CD4-positive, alpha-beta T cell treated with Interleukin-6 at 100 ng/mL for 8 hours (primary cell): ENCODE measurements at regions not wholly inside any gene's neighbourhood (a gene's known extent, or its start where the extent isn't known, plus 50 kb on each side); places are given as distances from the start of the nearest gene placed in this dataset.

Experiments used
- DNase-seq: peaks from one replicate; pipeline ENCODE4 v3.0.0-alpha.2; 2020; ENCODE audit warnings: mixed read lengths, low spot score

- no peak for DNase-seq
Measured at GRCh38 chr20:22791396-22791795, 207.0 kb upstream of the FOXA2 start.

GRCh38 chr20:22791877-22792525, 207.6 kb upstream of the FOXA2 start:
- DNase-seq = no peak

GRCh38 chr20:22794200-22794599, 209.8 kb upstream of the FOXA2 start:
- no peak for DNase-seq

GRCh38 chr20:22795433-22795832, 211.1 kb upstream of the FOXA2 start:
- DNase-seq = no peak

GRCh38 chr20:22795871-22796270, 211.5 kb upstream of the FOXA2 start:
- DNase-seq = no peak

GRCh38 chr20:22796469-22797077, 212.2 kb upstream of the FOXA2 start:
- no peak for DNase-seq

GRCh38 chr20:22797103-22797502, 212.7 kb upstream of the FOXA2 start:
- no peak for DNase-seq

- no peak for DNase-seq
Measured at GRCh38 chr20:22799687-22800086, 215.3 kb upstream of the FOXA2 start.

GRCh38 chr20:22800129-22800528, 215.8 kb upstream of the FOXA2 start:
- no peak for DNase-seq

- DNase-seq = no peak
Measured at GRCh38 chr20:22801528-22801927, 217.2 kb upstream of the FOXA2 start.

GRCh38 chr20:22802296-22802695, 217.9 kb upstream of the FOXA2 start:
- DNase-seq = no peak

- DNase-seq = no peak
Measured at GRCh38 chr20:22805219-22805618, 220.8 kb upstream of the FOXA2 start.

- no peak for DNase-seq
Measured at GRCh38 chr20:22805996-22806395, 221.6 kb upstream of the FOXA2 start.

GRCh38 chr20:22807045-22807444, 222.7 kb upstream of the FOXA2 start:
- no peak for DNase-seq

GRCh38 chr20:22807646-22808244, 223.4 kb upstream of the FOXA2 start:
- DNase-seq = no peak

- no peak for DNase-seq
Measured at GRCh38 chr20:22808628-22809027, 224.3 kb upstream of the FOXA2 start.

- no peak for DNase-seq
Measured at GRCh38 chr20:22810030-22810429, 225.1 kb upstream of the SSTR4 start.

GRCh38 chr20:22810626-22811569, 224.2 kb upstream of the SSTR4 start:
- DNase-seq = no peak

- DNase-seq = no peak
Measured at GRCh38 chr20:22814471-22815205, 220.5 kb upstream of the SSTR4 start.

GRCh38 chr20:22815206-22815551, 219.9 kb upstream of the SSTR4 start:
- no peak for DNase-seq

GRCh38 chr20:22815603-22816315, 219.4 kb upstream of the SSTR4 start:
- DNase-seq = no peak
